Kidney tubule cell (primary cell): ENCODE measurements at regions not wholly inside any gene's neighbourhood (a gene's known extent, or its start where the extent isn't known, plus 50 kb on each side); places are given as distances from the start of the nearest gene placed in this dataset.
"Not testable (repeated sequence)": the region's sequence is repeated elsewhere in the genome, so short reads cannot be mapped to it uniquely, and the experiment has no call there.

Source experiments
- DNase-seq: peaks from one replicate; pipeline ENCODE4 v3.0.0-alpha.2; 2018; ENCODE audit warnings: low spot score

DNA sequence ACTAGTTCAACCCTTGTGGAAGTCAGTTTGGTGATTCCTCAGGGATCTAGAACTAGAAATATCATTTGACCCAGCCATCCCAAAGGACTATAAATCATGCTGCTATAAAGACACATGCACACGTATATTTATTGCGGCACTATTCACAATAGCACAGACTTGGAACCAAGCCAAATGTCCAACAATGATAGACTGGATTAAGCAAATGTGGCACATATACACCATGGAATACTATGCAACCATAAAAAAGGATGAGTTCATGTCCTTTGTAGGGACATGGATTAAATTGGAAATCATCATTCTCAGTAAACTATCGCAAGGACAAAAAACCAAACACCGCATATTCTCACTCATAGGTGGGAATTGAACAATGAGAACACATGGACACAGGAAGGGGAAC is 157.8 kb downstream of the MSN start:
- DNase-seq = not testable (repeated sequence)

DNA sequence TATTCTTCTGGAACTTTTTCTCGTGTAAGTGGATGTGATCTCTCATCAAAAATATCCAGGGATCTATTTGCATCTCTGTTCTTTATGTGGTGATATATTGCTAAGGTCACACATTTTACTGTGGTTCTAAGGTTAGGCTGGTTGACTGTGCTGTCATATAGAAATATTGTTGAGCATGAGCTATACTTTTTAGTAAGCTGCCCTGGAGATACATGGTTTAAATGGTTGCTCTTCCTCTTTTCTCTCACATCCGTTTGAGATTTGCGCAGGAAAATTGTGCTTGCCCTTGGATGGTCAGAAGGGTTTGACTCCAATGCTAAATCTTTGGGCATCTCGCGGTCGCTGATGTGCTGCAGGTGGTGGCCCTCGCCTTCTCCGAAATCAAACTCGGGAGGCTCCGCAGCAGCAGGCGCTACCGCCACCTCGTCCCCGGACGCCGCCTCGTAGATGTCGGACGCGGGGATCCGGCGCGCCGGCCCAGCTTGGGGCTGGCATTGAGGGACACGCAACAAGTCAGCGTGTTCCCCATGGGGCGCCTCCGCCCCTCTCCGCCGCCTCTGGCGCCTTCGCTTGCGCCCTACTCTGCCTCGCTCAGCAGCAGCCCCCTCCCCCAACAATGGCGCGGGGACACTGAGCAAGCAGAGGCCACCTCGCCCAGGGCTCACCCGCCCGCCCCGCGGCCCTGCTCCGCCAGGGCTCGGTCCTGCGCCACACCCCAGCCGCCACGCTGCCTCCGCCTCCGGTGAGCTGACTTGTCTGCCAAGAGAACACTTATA is 154.5 kb downstream of the MSN start:
- no peak for DNase-seq

DNA sequence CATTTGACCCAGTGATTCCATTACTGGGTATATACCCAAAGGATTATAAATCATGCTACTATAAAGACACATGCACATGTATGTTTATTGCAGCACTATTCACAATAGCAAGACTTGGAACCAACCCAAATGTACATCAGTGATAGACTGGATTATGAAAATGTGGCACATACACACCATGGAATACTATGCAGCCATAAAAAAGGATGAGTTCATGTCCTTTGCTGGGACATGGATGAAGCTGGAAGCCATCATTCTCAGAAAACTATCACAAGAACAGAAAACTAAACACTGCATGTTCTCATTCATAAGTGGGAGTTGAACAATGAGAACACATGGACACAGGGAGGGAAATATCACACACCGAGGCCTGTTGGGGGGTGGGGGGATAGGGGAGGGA is 152.5 kb downstream of the MSN start:
- not testable (repeated sequence) for DNase-seq

DNA sequence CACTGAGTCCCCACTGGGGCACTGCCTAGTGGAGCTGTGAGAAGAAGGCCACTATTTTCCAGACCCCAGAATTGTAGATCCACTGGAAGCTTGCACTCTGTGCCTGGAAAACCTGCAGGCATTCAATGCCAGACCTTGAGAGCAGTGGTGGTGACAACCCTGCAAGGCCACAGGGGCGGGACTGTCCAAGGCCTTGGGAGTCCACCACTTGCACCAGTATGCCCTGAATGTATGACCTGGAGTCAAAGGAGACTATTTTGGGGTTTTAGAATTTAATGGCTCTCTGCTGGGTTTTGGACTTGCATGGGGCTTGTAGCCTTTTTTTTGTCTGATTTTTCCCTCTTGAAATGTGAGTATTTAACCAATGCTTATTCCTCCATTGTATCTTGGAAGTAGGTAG is 145.8 kb downstream of the MSN start:
- DNase-seq = no peak

DNA sequence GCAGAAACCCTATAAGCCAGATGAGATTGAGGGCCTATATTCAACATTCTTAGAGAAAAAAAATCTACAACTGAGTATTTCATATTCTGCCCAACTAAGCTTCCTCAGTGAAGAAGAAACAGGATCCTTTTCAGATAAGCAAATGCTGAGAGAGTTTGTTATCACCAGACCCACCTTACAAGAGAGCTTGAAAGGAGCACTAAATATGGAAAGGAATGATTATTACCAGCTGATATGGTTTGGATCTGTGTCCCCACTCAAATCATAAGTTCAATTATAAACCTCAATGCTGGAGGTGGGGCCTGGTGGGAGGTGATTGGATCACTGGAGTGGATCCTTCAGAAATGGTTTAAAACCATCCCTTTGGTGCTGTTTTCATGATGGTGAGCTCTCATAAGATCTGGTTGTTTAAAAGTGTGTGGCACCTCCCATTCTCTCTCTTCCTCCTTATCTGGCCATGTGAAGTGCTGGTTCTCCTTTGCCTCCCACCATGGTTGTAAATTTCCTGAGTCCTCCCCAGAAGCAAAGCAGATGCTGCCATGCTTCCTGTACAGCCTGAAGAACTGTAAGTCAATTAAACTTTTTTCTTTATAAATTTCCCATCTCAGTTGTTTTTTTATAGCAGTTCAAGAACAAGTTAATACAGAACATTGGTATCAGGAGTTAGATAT is 144.2 kb downstream of the MSN start:
- no peak for DNase-seq
